HepG2 (cell line): ENCODE measurements at regions not wholly inside any gene's neighbourhood (a gene's known extent, or its start where the extent isn't known, plus 50 kb on each side); places are given as distances from the start of the nearest gene placed in this dataset.

ENCODE experiments used
- ATAC-seq: fragments of 200-7000 bp; cut with Tn5 transposase; 3 replicates; pipeline ENCODE4 v1.9.1; 2020; ENCODE audit warnings: mild to moderate bottlenecking, moderate library complexity
- BruUV-seq: library from RNA; stranded (reverse); fragments of 400-500 nt; replicated peaks from 2 replicates; lab custom pipeline; 2021; lab: Mats Ljungman, UMichigan
- CTCF ChIA-PET: fragments of 300-600 bp; formaldehyde crosslinking; extraction: SDS; loops from one replicate; lab custom pipeline; 2021; ENCODE audit warnings: low total read pairs, inconsistent platforms, low intra/inter-chr PET ratio; lab: Yijun Ruan, JAX
- POLR2A ChIA-PET: fragments of 350-600 bp; sonication (Branson Sonifier 250); formaldehyde crosslinking; loops from one replicate; lab custom pipeline; 2020; ENCODE audit warnings: antibody characterized with exemption, inconsistent platforms; lab: Yijun Ruan, JAX
- DNase-seq: peaks from one replicate; pipeline ENCODE4 v3.0.0-alpha.2; 2015; ENCODE audit warnings: low spot score
- FAIRE-seq: peaks from 3 replicates; lab custom pipeline; 2011; peaks lifted over from hg19 to GRCh38; lab: Jason Lieb, UNC
- H2AFZ ChIP-seq: one replicate; pipeline ENCODE4 v1.6.1; 2011; ENCODE audit warnings: low read length, inconsistent platforms
- H3K27ac ChIP-seq: fragments of 300-600 bp; 3 replicates; pipeline ENCODE4 v1.8.0; 2011; ENCODE audit warnings: mixed run types, mild to moderate bottlenecking, mixed read lengths, low read length, inconsistent platforms; ENCODE audit not compliant: insufficient read depth; ENCODE audit errors: extremely low read length
- H3K27me3 ChIP-seq, 2 experiments: fragments of 200-600 bp in 1 of 2; 2 replicates in 1 of 2; 3 replicates in 1 of 2; pipeline versions ENCODE4 v1.6.0 to v1.8.0; 2011; ENCODE audit warnings: low read length in 2 of 2, mild to moderate bottlenecking in 2 of 2, moderate library complexity in 2 of 2, inconsistent platforms in 1 of 2; ENCODE audit not compliant: insufficient read depth in 2 of 2, control insufficient read depth in 1 of 2
- H3K36me3 ChIP-seq, 2 experiments: fragments of 200-600 bp in 1 of 2; replicated peaks in 1 of 2; 2 replicates in 1 of 2; 3 replicates in 1 of 2; pipeline versions ENCODE4 v1.5.1 to v1.8.0; 2011; ENCODE audit warnings: low read length in 2 of 2, inconsistent platforms in 1 of 2; ENCODE audit not compliant: insufficient read depth in 2 of 2, control insufficient read depth in 1 of 2
- H3K4me1 ChIP-seq: 2 replicates; pipeline ENCODE4 v1.5.1; 2012; ENCODE audit warnings: low read length, inconsistent platforms; ENCODE audit not compliant: insufficient read depth
- H3K4me2 ChIP-seq: 2 replicates; pipeline ENCODE4 v1.6.0; 2011; ENCODE audit warnings: low read depth, low read length, inconsistent platforms
- H3K4me3 ChIP-seq, 3 experiments: fragments of 200-600 bp in 1 of 3; sonication (generic), shearing (Covaris generic) in 1 of 3; replicated peaks in 1 of 3; 2 replicates each; pipeline ENCODE4 v1.5.1; 2011 to 2016; ENCODE audit warnings: low read length in 3 of 3, inconsistent platforms in 2 of 3, low read depth in 2 of 3, mild to moderate bottlenecking in 2 of 3, control low read depth in 1 of 3, mixed read lengths in 1 of 3; ENCODE audit not compliant: insufficient read depth in 1 of 3
- H3K79me2 ChIP-seq: one replicate; pipeline ENCODE4 v1.6.1; 2011; ENCODE audit warnings: low read length, inconsistent platforms; ENCODE audit not compliant: insufficient read depth
- H3K9ac ChIP-seq: 2 replicates; pipeline ENCODE4 v1.6.0; 2011; ENCODE audit warnings: mild to moderate bottlenecking, low read depth, low read length, inconsistent platforms; ENCODE audit not compliant: insufficient read depth
- H3K9me3 ChIP-seq: 2 replicates; pipeline ENCODE4 v1.5.1; 2012; ENCODE audit warnings: mild to moderate bottlenecking, low read length
- H4K20me1 ChIP-seq: 2 replicates; pipeline ENCODE4 v1.6.0; 2011; ENCODE audit warnings: inconsistent platforms, mild to moderate bottlenecking, low read length, moderate library complexity; ENCODE audit not compliant: insufficient read depth
- ETS1 ChIP-seq: sonication (generic); formaldehyde crosslinking; IDR thresholded peaks from 2 replicates; pipeline ENCODE4 v1.4.0; 2020; ENCODE audit warnings: missing genetic modification reagents
- MYC ChIP-seq: sonication (generic); formaldehyde crosslinking; IDR thresholded peaks from 2 replicates; pipeline ENCODE4 v1.9.0; 2021; ENCODE audit warnings: missing genetic modification reagents, borderline replicate concordance
- POLR2AphosphoS2 ChIP-seq: IDR thresholded peaks from 2 replicates; pipeline ENCODE4 v1.6.1; 2011; ENCODE audit warnings: low read depth, low read length, improper control_type of control experiment
- SNAPC2 ChIP-seq: sonication (generic); formaldehyde crosslinking; IDR thresholded peaks from 2 replicates; pipeline ENCODE4 v1.8.1; 2022; ENCODE audit warnings: mild to moderate bottlenecking, missing genetic modification reagents
- SRSF9 ChIP-seq: fragments of 200-400 bp; formaldehyde crosslinking; IDR thresholded peaks from 2 replicates; pipeline ENCODE4 v1.6.1; 2018; ENCODE audit warnings: borderline replicate concordance, mild to moderate bottlenecking, low read depth, low read length; ENCODE audit not compliant: insufficient read depth, poor library complexity, severe bottlenecking
- U2AF1 ChIP-seq: fragments of 200-400 bp; formaldehyde crosslinking; optimal IDR thresholded peaks from 2 replicates; pipeline ENCODE3; 2017; ENCODE audit warnings: mild to moderate bottlenecking, low read depth, low read length
- ZNF292 ChIP-seq: sonication (generic); formaldehyde crosslinking; IDR thresholded peaks from 2 replicates; pipeline ENCODE4 v1.8.1; 2022; ENCODE audit warnings: mild to moderate bottlenecking, low read depth, missing genetic modification reagents, borderline replicate concordance
- ZNF468 ChIP-seq: sonication (generic); formaldehyde crosslinking; IDR thresholded peaks from 2 replicates; pipeline ENCODE4 v1.8.0; 2022; ENCODE audit warnings: mild to moderate bottlenecking, moderate library complexity, missing genetic modification reagents
- ZNF484 ChIP-seq: sonication (generic); formaldehyde crosslinking; IDR thresholded peaks from 2 replicates; pipeline ENCODE4 v1.5.1; 2020; ENCODE audit warnings: mild to moderate bottlenecking, low read depth, missing genetic modification reagents, borderline replicate concordance
- ZNF563 ChIP-seq: sonication (generic); formaldehyde crosslinking; IDR thresholded peaks from 2 replicates; pipeline ENCODE4 v1.8.0; 2022; ENCODE audit warnings: mild to moderate bottlenecking, moderate library complexity, missing genetic modification reagents
- ZNF780A ChIP-seq: sonication (generic); formaldehyde crosslinking; IDR thresholded peaks from 2 replicates; pipeline ENCODE4 v1.8.0; 2022; ENCODE audit warnings: mild to moderate bottlenecking, missing genetic modification reagents, moderate library complexity
- ZNF891 ChIP-seq: sonication (generic); formaldehyde crosslinking; IDR thresholded peaks from 2 replicates; pipeline ENCODE4 v1.5.0; 2020; ENCODE audit warnings: mild to moderate bottlenecking, missing genetic modification reagents
- in situ Hi-C: cut with HindIII; loops from 2 replicates; pipeline ENCODE4 v1.10.0; 2017; ENCODE audit warnings: low pct_unique_long_range_greater_than_20kb; ENCODE audit not compliant: extremely low pct_ligation_motif_present
- intact Hi-C: fragments of 100-400 bp; cut with micrococcal nuclease; formaldehyde crosslinking; loops from one replicate; pipeline ENCODE4 v1.10.0; 2022; ENCODE audit not compliant: unreplicated experiment

GRCh38 chr10:4482659-4483058 lies 343.3 kb upstream of the AKR1E2 start:
- Histone ChIP-seq H4K20me1 (no peaks in the 10 kb centered on the region), H3K9me3 (no peaks in the 10 kb centered on the region), H3K9ac (no peak overlapping the region), H3K27me3 (no peaks in the 10 kb centered on the region), H2AFZ (no peak overlapping the region), H3K27ac (no peak overlapping the region), H3K79me2 (no peaks in the 10 kb centered on the region), H3K4me3 (no peak overlapping the region), H3K4me2 (no peak overlapping the region), H3K4me1 (no peaks in the 10 kb centered on the region), H3K36me3 (no peaks in the 10 kb centered on the region)
- ChIA-PET POLR2A (no interaction called here), CTCF (no interaction called here)
- intact Hi-C loops (no loop called here), in situ Hi-C loops (no loop called here)
- ATAC-seq (no peak), FAIRE-seq (no peak), DNase-seq (no peak)
- no TSS peak for BruUV-seq
- TF ChIP-seq ZNF484 (CRISPR knock-in tag): no peak
- no peak for TF ChIP-seq MYC (CRISPR knock-in tag)
- no peak for TF ChIP-seq ZNF292 (CRISPR knock-in tag)
- TF ChIP-seq ZNF780A: no peak
- no peak for TF ChIP-seq ZNF563
- TF ChIP-seq U2AF1: no peak
- TF ChIP-seq ETS1 (CRISPR knock-in tag): no peak
- TF ChIP-seq SRSF9: no peak
- no peak for TF ChIP-seq ZNF891
- no peak for TF ChIP-seq ZNF468 (CRISPR knock-in tag)
- no peak for TF ChIP-seq POLR2AphosphoS2
- TF ChIP-seq SNAPC2 (CRISPR knock-in tag): no peak
